GM23248 (cell line): ENCODE measurements at regions not wholly inside any gene's neighbourhood (a gene's known extent, or its start where the extent isn't known, plus 50 kb on each side); places are given as distances from the start of the nearest gene placed in this dataset.

Experiments
- DNase-seq: peaks from one replicate; pipeline ENCODE4 v3.0.0-alpha.2; 2015
- H2AFZ ChIP-seq: fragments of 200-600 bp; sonication (generic); 2 replicates; pipeline ENCODE4 v1.6.1; 2016; ENCODE audit warnings: antibody characterized with exemption
- H3F3A ChIP-seq: fragments of 200-600 bp; sonication (generic); 2 replicates; pipeline ENCODE4 v1.6.1; 2016; ENCODE audit warnings: mild to moderate bottlenecking, antibody characterized with exemption, mixed run types; ENCODE audit not compliant: insufficient read depth
- H3K27ac ChIP-seq: fragments of 200-600 bp; sonication (generic); 2 replicates; pipeline ENCODE4 v1.5.1; 2016; ENCODE audit warnings: mild to moderate bottlenecking
- H3K27me3 ChIP-seq: fragments of 200-600 bp; sonication (generic); replicated peaks from 2 replicates; pipeline ENCODE4 v1.6.1; 2016; ENCODE audit warnings: mild to moderate bottlenecking; ENCODE audit not compliant: insufficient read depth
- H3K36me3 ChIP-seq: fragments of 200-600 bp; sonication (generic); 2 replicates; pipeline ENCODE4 v1.6.1; 2016; ENCODE audit warnings: low read depth, mild to moderate bottlenecking
- H3K4me1 ChIP-seq: fragments of 200-600 bp; sonication (generic); 2 replicates; pipeline ENCODE4 v1.6.1; 2016; ENCODE audit warnings: mild to moderate bottlenecking; ENCODE audit not compliant: insufficient read depth
- H3K4me2 ChIP-seq: fragments of 200-600 bp; sonication (generic); one replicate; pipeline ENCODE4 v1.6.1; 2016; ENCODE audit warnings: mild to moderate bottlenecking; ENCODE audit not compliant: unreplicated experiment
- H3K4me3 ChIP-seq: fragments of 200-600 bp; sonication (generic); 2 replicates; pipeline ENCODE4 v1.5.1; 2016; ENCODE audit warnings: mild to moderate bottlenecking
- H3K79me2 ChIP-seq: fragments of 200-600 bp; sonication (generic); 2 replicates; pipeline ENCODE4 v1.6.1; 2016; ENCODE audit warnings: mild to moderate bottlenecking; ENCODE audit not compliant: insufficient read depth
- H3K9ac ChIP-seq: fragments of 200-600 bp; sonication (generic); 2 replicates; pipeline ENCODE4 v1.6.1; 2016; ENCODE audit warnings: mild to moderate bottlenecking
- H3K9me2 ChIP-seq: fragments of 200-600 bp; sonication (generic); 2 replicates; pipeline ENCODE4 v1.6.1; 2016; ENCODE audit warnings: mixed run types, mild to moderate bottlenecking, moderate library complexity; ENCODE audit not compliant: insufficient read depth
- H3K9me3 ChIP-seq: fragments of 200-600 bp; sonication (generic); one replicate; pipeline ENCODE4 v1.6.1; 2017; ENCODE audit warnings: low read depth
- H4K20me1 ChIP-seq: fragments of 200-600 bp; sonication (generic); 2 replicates; pipeline ENCODE4 v1.6.0; 2016; ENCODE audit not compliant: insufficient read depth
- EZH2 ChIP-seq: fragments of 200-600 bp; sonication (generic); IDR thresholded peaks from 2 replicates; pipeline ENCODE4 v1.6.1; 2018; ENCODE audit warnings: antibody characterized with exemption, mild to moderate bottlenecking; ENCODE audit not compliant: insufficient read depth, poor library complexity, severe bottlenecking
- EZH2phosphoT487 ChIP-seq: fragments of 200-600 bp; sonication (generic); IDR thresholded peaks from 2 replicates; pipeline ENCODE4 v1.6.1; 2018; ENCODE audit warnings: antibody characterized with exemption, moderate library complexity, mild to moderate bottlenecking, low read depth; ENCODE audit not compliant: insufficient read depth
- WGBS, 2 experiments: methylation state at CpG; one replicate each; pipeline ENCODE4 v1.1.6; 2015 to 2017; ENCODE audit warnings: low lambda C conversion rate in 2 of 2, low coverage in 1 of 2; ENCODE audit errors: missing lambda C conversion rate in 2 of 2; 5-methylcytosine and 5-hydroxymethylcytosine counted together
- in situ Hi-C: fragments of 300-500 bp; cut with MboI; formaldehyde crosslinking; loops from 2 replicates; pipeline ENCODE4 v1.15.0; 2020

DNA sequence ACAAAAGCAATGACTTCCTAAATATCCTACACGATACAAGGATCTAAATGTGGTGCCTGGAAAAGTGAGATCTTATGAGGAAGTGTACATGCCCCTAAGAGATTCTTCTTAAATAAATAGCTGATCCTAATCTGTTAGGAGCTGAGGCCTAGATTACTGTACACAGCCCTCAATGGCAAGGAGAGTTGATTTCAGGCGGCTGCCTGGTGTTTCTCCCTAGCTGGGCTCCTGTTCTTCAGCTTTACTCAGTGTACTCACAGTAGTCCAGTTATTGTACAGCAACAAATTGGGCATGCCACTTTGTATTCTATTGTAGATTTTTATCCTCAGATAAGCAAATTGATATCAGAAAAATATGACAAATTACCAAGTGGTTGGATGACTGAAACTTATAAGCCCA, 358.2 kb upstream of the PDGFD start:
- Histone ChIP-seq H4K20me1 (no peaks in the 10 kb centered on the region), H2AFZ (no peak overlapping the region), H3F3A (no peaks in the 10 kb centered on the region), H3K4me1 (no peaks in the 10 kb centered on the region), H3K27me3 (no peaks in the 10 kb centered on the region), H3K9me3 (no peaks in the 10 kb centered on the region), H3K4me3 (no peak overlapping the region), H3K36me3 (no peaks in the 10 kb centered on the region), H3K9me2 (no peaks in the 10 kb centered on the region), H3K79me2 (no peaks in the 10 kb centered on the region), H3K9ac (no peak overlapping the region), H3K27ac (no peak overlapping the region), H3K4me2 (no peak overlapping the region)
- no peak for DNase-seq
- no peak for TF ChIP-seq EZH2phosphoT487
- TF ChIP-seq EZH2: no peak
- WGBS, 2 experiments: 41 to 47% methylated on average over 2 of the region's 2 CpGs
- in situ Hi-C loops: no loop called here

DNA sequence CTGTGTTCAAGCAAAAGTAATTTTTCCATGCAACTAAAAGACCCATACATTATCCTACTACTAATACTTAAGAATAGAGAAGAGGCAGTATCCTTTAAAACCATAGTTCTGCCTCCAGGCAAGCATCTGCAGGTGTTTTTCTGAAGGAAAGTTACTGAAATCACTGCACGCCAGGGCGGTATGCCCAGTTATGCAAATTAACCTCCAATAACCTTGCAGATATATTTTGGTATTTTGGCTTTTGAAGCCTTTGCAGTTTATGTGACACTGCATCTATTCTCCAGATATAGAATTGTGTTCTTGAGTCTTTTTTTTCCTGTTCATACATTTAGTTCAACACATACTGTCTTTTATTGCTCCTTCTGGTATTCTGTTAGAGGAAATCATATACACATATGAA, 346.2 kb upstream of the PDGFD start:
- Histone ChIP-seq H2AFZ (no peak overlapping the region), H3K79me2 (no peaks in the 10 kb centered on the region), H3K9ac (no peak overlapping the region), H3K4me2 (no peak overlapping the region), H3K36me3 (no peaks in the 10 kb centered on the region), H3K4me1 (no peaks in the 10 kb centered on the region), H3K27me3 (no peaks in the 10 kb centered on the region), H3F3A (no peaks in the 10 kb centered on the region), H3K4me3 (no peak overlapping the region), H3K9me2 (no peaks in the 10 kb centered on the region), H4K20me1 (no peaks in the 10 kb centered on the region), H3K9me3 (no peaks in the 10 kb centered on the region), H3K27ac (no peak overlapping the region)
- TF ChIP-seq EZH2phosphoT487: no peak
- TF ChIP-seq EZH2: no peak
- no peak for DNase-seq
- 39 to 46% methylated on average over 2 of the region's 2 CpGs for WGBS, 2 experiments
- in situ Hi-C loops: no loop called here

- in situ Hi-C loops: no loop called here
- Histone ChIP-seq H3K36me3 (no peaks in the 10 kb centered on the region), H3F3A (no peaks in the 10 kb centered on the region), H3K9me3 (no peaks in the 10 kb centered on the region), H3K4me2 (no peak overlapping the region), H2AFZ (no peak overlapping the region), H3K4me3 (no peak overlapping the region), H3K9ac (no peak overlapping the region), H4K20me1 (no peaks in the 10 kb centered on the region), H3K9me2 (no peaks in the 10 kb centered on the region), H3K79me2 (no peaks in the 10 kb centered on the region), H3K4me1 (no peaks in the 10 kb centered on the region), H3K27ac (no peak overlapping the region), H3K27me3 (no peaks in the 10 kb centered on the region)
- 33 to 37% methylated on average over 6 of the region's 6 CpGs for WGBS, 2 experiments
- no peak for TF ChIP-seq EZH2phosphoT487
- no peak for TF ChIP-seq EZH2
- no peak for DNase-seq
Measured at GRCh38 chr11:104490182-104490581, 326.2 kb upstream of the PDGFD start.

DNA sequence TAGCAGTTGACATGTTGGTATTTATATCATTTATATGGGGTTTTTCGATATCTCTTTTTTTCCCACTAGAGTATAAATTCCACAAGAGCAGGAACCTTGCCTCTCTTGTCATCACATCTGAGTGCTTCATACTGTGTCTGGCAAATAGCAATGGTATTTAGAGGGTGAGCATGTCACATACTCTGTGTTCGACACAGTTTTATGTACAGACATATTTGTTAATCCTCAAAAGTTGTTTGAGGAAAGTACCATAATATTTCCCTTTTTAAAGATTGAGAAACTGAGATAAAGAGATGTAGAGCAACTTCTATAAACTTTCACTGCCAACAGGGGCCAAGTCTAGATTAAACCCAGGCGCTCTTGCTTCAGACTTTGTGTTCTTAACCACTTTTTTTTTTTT, 324.6 kb upstream of the PDGFD start:
- Histone ChIP-seq H3K79me2 (no peaks in the 10 kb centered on the region), H2AFZ (no peak overlapping the region), H3K36me3 (no peaks in the 10 kb centered on the region), H3K4me3 (no peak overlapping the region), H3K9ac (no peak overlapping the region), H3K27me3 (no peaks in the 10 kb centered on the region), H4K20me1 (no peaks in the 10 kb centered on the region), H3F3A (no peaks in the 10 kb centered on the region), H3K27ac (no peak overlapping the region), H3K4me1 (no peaks in the 10 kb centered on the region), H3K9me3 (no peaks in the 10 kb centered on the region), H3K9me2 (no peaks in the 10 kb centered on the region), H3K4me2 (no peak overlapping the region)
- no peak for DNase-seq
- WGBS, 2 experiments: 25 to 30% methylated on average over 3 of the region's 3 CpGs
- TF ChIP-seq EZH2 (no peak), EZH2phosphoT487 (no peak)
- in situ Hi-C loops: no loop called here
